RPMI7951 (cell line): ENCODE measurements at regions not wholly inside any gene's neighbourhood (a gene's known extent, or its start where the extent isn't known, plus 50 kb on each side); places are given as distances from the start of the nearest gene placed in this dataset.

Experiments used
- DNase-seq: peaks from one replicate; pipeline ENCODE4 v3.0.0-alpha.2; 2012; ENCODE audit warnings: low read depth

- DNase-seq, result no peak
Observed at GRCh38 chr16:85256190-85256739, 144.0 kb upstream of the CIBAR2 start.

- DNase-seq, result no peak
Observed at GRCh38 chr16:85257483-85257882, 145.2 kb upstream of the CIBAR2 start.

DNA sequence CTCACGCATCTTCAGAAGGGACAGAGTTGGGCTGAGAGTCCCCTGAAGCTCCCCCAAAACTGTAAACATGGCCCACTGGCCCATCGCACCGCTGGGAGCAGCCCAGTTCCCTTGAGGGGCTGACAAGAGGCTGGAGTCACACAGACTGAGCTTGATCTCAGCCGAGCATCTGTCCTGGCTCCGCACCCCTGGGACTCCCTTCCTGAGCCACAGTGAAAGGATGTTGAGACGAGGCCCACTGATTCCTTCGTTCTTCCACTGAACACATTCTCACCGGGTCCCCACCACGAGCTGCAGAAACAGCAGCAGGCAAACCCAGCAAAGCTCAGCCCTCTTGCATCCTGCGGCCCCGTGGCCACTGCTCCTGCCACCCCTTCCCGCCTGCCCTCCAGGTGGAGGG is 145.9 kb upstream of the CIBAR2 start:
- no peak for DNase-seq

- no peak for DNase-seq
Observed at GRCh38 chr16:85258629-85259028, 146.4 kb upstream of the CIBAR2 start.

DNA sequence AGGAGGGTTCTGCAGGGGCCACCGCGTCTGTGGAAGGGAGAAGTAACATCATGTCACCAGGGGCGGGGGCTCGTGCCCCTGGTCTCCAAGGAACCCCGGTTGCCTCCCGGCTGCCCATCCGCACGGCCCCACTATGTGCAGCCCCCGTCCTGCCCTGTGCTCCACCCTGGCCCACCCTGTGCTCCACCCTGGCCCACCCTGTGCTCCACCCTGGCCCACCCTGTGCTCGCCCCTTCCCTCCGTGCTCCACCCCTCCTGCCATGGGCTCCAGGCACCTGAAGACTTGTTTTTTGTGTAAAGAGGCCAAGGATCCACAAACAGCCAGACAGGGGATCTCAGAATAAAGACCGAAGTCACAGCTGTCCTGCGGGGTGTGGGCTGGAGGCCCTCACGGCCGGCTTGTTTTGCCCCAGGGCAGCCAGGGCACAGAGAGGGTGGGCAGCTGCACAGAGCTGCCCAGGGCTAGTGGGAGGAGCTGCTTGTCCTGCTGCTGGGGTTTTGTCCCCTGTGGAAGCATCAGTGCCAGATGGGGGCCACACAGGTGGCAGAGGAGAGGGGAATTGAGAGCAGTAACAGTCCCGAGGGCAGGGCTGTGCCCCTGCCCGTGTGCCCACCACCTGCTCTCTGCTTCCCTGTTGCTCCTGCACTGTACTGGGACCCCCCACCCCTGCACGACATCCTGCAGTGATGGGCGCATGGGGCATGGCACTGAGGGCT is 147.0 kb upstream of the CIBAR2 start:
- DNase-seq, result no peak

DNA sequence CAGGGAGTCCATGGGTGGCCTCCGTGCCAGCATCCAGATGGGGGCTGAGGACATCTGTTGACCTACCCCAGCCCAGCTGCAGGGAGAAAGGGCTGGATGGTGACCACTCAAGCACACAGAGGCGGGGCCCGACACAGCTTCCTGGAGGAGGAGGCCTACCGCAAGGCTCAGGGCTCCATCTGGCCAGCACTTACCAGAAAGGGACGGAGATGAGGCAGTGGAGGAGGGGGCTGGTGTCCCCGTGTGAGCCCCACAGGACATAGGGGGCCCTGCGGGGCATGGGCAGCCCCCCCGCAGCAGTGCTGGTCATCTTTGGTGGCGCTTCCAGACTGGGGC is 147.5 kb upstream of the CIBAR2 start:
- DNase-seq, result no peak

DNA sequence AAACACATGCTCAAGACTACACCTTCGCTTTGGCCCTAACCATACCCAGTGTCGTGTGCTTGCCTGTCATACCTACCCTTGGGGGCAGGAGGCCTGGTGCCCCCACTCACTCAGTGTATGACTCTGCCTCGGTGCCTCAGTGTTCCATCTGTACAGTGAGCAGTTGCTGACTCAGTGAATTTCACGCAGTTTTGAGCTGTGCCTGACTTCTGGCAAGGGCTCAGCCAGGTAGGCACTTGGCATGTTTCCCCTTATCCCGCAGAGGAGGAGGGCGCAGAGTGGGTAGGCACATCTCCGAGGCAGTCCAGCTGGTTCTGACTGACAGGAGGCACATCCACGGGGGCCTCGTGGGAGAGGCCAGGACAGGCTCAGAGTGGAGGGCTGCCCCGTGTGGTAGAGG is 148.9 kb upstream of the CIBAR2 start:
- no peak for DNase-seq

DNA sequence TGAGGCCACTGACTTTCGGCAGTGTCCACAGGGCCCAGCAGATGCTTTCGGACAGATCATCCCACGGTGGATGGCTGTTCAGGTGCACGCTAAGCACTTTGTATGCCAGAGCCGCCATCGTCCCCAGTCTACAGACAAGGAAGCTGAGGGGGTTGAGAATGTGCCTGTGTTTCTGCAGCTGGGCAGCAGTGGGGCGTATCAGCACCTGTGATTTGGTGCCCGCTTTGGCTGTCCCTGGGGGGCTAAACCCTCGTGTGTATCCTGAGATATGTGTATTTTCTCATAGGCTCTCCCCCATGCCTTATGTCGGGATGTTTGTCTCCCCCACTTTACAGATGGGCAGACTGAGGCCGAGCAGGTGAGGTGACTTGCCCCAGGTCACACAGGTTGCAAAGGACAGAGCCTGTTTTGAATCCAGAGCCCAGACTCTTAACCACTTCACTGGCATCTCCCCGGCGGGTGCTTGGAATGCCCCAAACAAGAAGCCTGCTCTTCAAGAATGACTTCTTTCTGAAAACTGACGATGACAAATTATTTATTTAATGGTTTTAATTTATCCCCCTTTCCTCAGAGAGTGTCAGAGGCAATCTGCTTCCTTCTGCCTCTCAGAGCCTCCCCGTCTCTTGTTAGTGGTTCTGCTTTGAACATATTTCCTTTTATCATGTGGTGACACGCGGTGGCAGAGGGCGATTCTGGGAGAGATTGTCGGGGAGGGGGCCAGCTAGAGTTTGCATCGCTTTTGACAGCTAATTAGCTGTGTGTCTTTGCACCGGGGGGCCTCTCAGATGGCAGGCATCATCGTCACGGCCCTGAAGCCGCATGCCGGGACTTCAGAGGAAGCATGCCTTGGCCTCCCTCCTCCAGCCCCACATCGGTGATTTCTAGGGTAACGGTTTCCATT is 149.6 kb upstream of the CIBAR2 start:
- DNase-seq, result no peak

- DNase-seq, result no peak
Observed at GRCh38 chr16:85262558-85263238, 150.4 kb upstream of the CIBAR2 start.

- no peak for DNase-seq
Observed at GRCh38 chr16:85263239-85263585, 150.9 kb upstream of the CIBAR2 start.

DNA sequence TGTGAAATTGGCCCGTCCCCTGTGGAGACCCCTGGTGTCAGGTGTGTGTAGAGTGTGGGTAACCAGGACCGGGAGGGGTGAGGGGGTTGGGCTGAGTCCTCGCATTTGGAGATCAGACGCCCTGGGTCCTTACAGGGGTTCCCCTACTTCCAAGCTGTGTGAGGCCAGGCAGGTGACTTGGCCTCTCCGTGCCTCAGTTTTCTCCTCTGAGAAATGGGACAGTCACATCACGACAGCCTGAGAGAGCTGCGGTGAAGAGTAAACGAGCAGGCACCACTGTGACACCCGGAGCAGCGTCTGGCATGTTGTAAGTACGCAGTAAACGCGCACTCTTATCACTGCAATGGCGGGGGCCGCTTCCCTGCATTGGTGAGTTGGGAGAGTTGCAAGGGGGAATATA is 152.5 kb upstream of the CIBAR2 start:
- DNase-seq, result no peak

DNA sequence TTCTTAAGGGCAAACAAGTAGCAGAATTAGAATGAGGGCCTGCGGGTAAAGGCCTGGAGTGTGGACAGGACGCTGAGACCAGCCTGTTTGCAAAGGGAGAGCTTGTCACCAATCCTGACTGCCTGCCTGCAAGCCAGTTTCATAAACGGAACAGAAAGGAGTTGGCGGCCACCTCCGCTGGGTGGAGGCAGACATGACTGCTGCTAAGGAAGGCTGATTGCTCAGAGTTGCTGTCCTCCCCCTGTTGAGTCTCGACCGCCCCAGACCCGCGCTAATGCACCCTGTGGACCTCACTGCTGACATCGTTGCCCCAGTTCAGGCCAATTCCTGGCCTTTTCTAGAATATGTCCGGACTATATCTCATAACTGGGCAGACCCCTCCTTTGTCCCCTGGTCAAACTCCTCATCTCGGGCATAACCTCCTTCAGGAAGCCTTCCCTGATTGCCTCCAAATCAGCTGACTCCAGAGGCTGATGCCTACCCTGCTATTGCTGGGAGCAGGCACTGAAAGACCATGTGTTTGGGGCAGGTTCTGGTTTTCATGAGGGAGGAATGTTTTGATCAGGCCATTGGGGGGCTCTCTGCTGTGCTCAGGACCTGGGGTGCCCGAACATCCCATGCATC is 153.0 kb upstream of the CIBAR2 start:
- no peak for DNase-seq

DNA sequence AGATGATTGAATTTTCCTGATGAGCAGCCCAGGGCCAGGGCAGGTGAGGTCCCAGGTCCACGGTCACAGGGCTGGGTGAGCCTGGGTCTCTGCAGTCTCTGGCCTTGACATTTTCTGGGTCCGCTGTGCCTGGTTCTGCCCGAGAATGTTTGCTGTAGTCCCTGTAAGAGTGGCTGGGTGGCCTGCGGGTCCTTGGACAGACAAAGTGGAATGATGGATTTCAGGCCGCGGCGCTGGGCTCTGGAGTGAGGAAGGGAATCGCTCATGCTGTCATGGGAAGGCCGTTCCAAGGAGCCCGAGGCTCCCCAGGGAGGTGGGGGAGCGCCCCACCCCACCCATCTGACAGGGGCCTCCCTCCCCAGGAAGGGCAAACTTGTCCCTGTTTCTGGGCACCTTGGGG is 153.5 kb upstream of the CIBAR2 start:
- no peak for DNase-seq

DNA sequence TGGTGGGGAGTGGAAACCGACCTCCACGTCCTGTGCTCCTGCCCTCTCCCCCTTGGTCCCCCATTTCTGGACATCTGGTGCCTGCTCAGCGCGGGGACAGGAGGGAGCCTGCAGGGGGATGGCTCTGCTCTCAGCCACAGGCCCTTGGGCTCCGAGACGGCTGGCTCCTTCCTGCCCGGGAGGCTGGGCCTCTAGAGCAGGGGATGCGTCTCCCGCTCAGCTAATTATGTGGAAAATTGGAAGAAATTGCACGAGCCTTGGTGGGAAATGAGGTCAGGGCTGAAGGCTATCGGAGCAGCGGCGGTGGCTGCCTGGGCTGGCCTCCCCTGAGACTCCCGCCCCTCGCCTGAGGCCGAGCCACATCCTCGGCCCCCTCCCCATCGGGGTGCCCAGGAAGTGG is 154.6 kb upstream of the CIBAR2 start:
- DNase-seq, result no peak

DNA sequence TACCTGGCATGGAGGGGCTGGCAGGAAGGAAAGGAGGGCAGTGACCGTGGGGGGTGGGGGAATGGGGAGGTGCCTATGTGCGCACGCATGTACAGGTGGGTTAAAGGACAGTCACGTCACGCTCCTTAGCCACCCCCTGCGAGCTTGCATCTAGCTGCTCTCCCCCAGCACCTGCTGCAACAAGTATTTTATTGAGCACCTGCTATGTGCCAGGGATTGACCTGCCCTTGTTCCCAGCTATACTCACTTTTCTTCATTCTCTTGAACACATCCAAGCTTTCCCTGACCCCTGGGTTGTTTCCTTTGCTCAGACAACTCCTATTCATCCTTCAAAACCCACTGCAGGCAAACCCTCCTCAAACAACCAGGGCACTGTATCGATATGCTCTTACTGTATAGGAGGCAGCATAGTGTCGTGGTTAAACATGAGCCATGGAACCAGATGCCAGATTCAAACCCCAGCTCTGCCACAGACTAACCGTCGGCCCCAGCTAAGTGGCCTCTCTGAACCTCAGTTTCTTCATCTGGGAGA is 155.2 kb upstream of the CIBAR2 start:
- DNase-seq, result no peak

- DNase-seq, result no peak
Observed at GRCh38 chr16:85269165-85269564, 156.9 kb upstream of the CIBAR2 start.

DNA sequence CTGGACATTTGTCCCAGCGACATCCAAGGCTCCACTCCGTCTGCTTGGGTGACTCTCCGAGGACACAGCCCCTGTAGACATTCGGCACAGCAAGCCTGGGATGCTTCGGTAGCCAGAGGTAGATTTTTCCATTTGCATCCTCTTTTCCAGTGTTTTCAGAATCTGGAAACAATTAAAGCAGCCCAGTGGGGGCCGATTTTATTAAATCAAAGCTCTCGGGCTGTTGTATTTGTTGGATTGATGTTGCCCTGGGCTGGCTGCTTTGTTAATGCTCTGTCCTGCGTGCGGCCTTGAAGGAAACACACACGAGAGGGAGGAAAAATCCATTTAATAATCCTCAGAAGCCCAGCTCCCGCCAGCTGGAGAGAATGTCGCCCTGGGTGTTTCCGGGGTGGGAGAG is 158.1 kb upstream of the CIBAR2 start:
- no peak for DNase-seq

GRCh38 chr16:85271198-85271597 is 158.9 kb upstream of the CIBAR2 start:
- DNase-seq, result no peak

DNA sequence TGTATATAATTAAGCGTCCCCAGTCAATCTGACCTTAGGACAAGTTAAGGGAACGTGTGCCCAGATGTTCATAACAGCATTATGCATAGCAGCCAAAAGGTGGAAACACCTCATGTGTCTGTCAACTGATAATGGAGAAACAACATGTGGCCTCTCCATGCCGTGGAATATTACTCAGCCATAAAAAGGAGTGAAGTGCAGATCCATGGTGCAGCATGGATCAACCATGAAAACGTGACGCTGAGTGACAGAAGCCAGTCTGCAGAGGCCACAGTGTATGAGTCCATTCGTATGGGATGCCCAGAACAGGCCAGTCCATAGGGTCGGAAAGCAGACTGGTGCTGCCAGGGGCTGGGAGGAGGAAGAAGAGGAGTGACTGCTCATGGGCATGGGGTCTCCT is 161.0 kb upstream of the CIBAR2 start:
- DNase-seq, result no peak

- DNase-seq, result no peak
Observed at GRCh38 chr16:85274501-85274900, 162.2 kb upstream of the CIBAR2 start.

- DNase-seq, result no peak
Observed at GRCh38 chr16:85274924-85275323, 162.7 kb upstream of the CIBAR2 start.
